ENCODE measurements at regions not wholly inside any gene's neighbourhood (a gene's known extent, or its start where the extent isn't known, plus 50 kb on each side); places are given as distances from the start of the nearest gene placed in this dataset.

DNA sequence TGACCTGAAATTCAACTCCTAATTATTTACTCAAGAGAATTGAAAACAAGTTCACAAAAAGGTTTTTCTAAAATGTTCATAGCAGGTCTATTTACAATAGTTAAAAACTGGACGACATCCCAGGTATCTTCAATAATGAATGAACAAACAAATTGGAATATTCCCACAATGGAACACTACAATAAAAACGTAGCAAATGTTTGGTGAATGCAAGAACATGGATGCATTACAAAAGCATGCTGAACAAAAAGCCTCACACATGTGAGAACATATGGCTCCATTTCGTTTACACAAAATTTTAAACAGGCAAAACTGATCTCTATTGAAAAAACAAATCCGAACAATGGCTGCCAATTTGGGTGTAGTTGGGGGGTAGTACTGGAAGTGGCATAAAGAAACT, 669.9 kb downstream of the MTRR start:
- H3K27ac ChIP-seq (ENCODE audit: low read length) = no peak overlapping the region
- no peaks in the 10 kb centered on the region for H3K36me3 ChIP-seq (ENCODE audit: insufficient read depth, low read length)
- no peaks in the 10 kb centered on the region for H4K20me1 ChIP-seq (ENCODE audit: insufficient read depth)
- no peak for TF ChIP-seq POLR2AphosphoS5 (IDR thresholded peaks at IDR 0.05)
- H3K4me3 ChIP-seq (ENCODE audit: low read length) = no peak overlapping the region
- H3K9me2 ChIP-seq (ENCODE audit: insufficient read depth, low read length) = no peaks in the 10 kb centered on the region
- H2AFZ ChIP-seq (ENCODE audit: low read depth, low read length) = no peak overlapping the region
- H3K9me3 ChIP-seq (ENCODE audit: low read length) = no peaks in the 10 kb centered on the region
- no peaks in the 10 kb centered on the region for H3K27me3 ChIP-seq (ENCODE audit: insufficient read depth, low read depth, low read length)
- H3F3A ChIP-seq (ENCODE audit: insufficient read depth, low read length, poor library complexity, severe bottlenecking) = no peaks in the 10 kb centered on the region
- H3K4me2 ChIP-seq (ENCODE audit: low read length) = no peak overlapping the region
- H3K9ac ChIP-seq (ENCODE audit: low read length) = no peak overlapping the region
- H3K79me2 ChIP-seq (replicated peaks; ENCODE audit: insufficient read depth, low read length) = no peaks in the 10 kb centered on the region

DNA sequence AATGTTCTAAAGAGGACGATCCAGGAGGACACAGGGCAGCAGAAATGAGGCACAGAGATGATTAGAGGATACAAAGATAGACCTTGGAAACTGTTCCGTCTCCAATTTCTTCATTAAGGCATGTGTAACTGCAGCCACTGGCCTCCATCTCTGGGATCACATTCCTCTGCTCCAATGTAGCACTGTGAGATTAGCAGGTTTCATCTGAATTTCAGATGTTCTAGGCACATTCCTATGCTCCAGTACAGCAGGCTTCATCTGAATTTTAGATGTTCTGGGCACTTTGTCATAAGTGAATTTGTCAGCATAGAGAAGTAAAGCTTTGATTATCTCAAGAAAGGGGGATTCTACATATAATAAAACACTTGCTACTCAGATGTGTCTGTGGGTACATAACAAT, 671.4 kb downstream of the MTRR start:
- Histone ChIP-seq H3K79me2 (replicated peaks; ENCODE audit: insufficient read depth, low read length) (no peaks in the 10 kb centered on the region), H2AFZ (ENCODE audit: low read depth, low read length) (no peak overlapping the region), H3F3A (ENCODE audit: insufficient read depth, low read length, poor library complexity, severe bottlenecking) (no peaks in the 10 kb centered on the region), H3K27ac (ENCODE audit: low read length) (no peak overlapping the region), H3K27me3 (ENCODE audit: insufficient read depth, low read depth, low read length) (no peaks in the 10 kb centered on the region), H3K9ac (ENCODE audit: low read length) (no peak overlapping the region), H3K4me3 (ENCODE audit: low read length) (no peak overlapping the region), H3K36me3 (ENCODE audit: insufficient read depth, low read length) (no peaks in the 10 kb centered on the region), H3K4me2 (ENCODE audit: low read length) (no peak overlapping the region), H4K20me1 (ENCODE audit: insufficient read depth) (no peaks in the 10 kb centered on the region), H3K9me2 (ENCODE audit: insufficient read depth, low read length) (no peaks in the 10 kb centered on the region), H3K9me3 (ENCODE audit: low read length) (no peaks in the 10 kb centered on the region)
- TF ChIP-seq TAF1 (IDR thresholded peaks at IDR 0.05; ENCODE audit: low read depth) = no peak
- TF ChIP-seq, protein P1, sequence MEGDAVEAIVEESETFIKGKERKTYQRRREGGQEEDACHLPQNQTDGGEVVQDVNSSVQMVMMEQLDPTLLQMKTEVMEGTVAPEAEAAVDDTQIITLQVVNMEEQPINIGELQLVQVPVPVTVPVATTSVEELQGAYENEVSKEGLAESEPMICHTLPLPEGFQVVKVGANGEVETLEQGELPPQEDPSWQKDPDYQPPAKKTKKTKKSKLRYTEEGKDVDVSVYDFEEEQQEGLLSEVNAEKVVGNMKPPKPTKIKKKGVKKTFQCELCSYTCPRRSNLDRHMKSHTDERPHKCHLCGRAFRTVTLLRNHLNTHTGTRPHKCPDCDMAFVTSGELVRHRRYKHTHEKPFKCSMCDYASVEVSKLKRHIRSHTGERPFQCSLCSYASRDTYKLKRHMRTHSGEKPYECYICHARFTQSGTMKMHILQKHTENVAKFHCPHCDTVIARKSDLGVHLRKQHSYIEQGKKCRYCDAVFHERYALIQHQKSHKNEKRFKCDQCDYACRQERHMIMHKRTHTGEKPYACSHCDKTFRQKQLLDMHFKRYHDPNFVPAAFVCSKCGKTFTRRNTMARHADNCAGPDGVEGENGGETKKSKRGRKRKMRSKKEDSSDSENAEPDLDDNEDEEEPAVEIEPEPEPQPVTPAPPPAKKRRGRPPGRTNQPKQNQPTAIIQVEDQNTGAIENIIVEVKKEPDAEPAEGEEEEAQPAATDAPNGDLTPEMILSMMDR (IDR thresholded peaks at IDR 0.05; ENCODE audit: poor library complexity, severe bottlenecking) = no peak
- TF ChIP-seq, protein P2, sequence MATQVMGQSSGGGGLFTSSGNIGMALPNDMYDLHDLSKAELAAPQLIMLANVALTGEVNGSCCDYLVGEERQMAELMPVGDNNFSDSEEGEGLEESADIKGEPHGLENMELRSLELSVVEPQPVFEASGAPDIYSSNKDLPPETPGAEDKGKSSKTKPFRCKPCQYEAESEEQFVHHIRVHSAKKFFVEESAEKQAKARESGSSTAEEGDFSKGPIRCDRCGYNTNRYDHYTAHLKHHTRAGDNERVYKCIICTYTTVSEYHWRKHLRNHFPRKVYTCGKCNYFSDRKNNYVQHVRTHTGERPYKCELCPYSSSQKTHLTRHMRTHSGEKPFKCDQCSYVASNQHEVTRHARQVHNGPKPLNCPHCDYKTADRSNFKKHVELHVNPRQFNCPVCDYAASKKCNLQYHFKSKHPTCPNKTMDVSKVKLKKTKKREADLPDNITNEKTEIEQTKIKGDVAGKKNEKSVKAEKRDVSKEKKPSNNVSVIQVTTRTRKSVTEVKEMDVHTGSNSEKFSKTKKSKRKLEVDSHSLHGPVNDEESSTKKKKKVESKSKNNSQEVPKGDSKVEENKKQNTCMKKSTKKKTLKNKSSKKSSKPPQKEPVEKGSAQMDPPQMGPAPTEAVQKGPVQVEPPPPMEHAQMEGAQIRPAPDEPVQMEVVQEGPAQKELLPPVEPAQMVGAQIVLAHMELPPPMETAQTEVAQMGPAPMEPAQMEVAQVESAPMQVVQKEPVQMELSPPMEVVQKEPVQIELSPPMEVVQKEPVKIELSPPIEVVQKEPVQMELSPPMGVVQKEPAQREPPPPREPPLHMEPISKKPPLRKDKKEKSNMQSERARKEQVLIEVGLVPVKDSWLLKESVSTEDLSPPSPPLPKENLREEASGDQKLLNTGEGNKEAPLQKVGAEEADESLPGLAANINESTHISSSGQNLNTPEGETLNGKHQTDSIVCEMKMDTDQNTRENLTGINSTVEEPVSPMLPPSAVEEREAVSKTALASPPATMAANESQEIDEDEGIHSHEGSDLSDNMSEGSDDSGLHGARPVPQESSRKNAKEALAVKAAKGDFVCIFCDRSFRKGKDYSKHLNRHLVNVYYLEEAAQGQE (IDR thresholded peaks at IDR 0.05; ENCODE audit: borderline replicate concordance) = no peak
- TF ChIP-seq EZH2 (IDR thresholded peaks at IDR 0.05; ENCODE audit: borderline replicate concordance, insufficient read depth, low read length, poor library complexity, severe bottlenecking) = no peak
- TF ChIP-seq MXI1 (conservative IDR thresholded peaks at IDR 0.05; ENCODE audit: poor library complexity, severe bottlenecking) = no peak
- no peak for TF ChIP-seq RAD21 (conservative IDR thresholded peaks at IDR 0.05)
- TF ChIP-seq EP300 (conservative IDR thresholded peaks at IDR 0.05; ENCODE audit: poor library complexity, severe bottlenecking) = no peak
- no peak for TF ChIP-seq POLR2AphosphoS5 (IDR thresholded peaks at IDR 0.05)

DNA sequence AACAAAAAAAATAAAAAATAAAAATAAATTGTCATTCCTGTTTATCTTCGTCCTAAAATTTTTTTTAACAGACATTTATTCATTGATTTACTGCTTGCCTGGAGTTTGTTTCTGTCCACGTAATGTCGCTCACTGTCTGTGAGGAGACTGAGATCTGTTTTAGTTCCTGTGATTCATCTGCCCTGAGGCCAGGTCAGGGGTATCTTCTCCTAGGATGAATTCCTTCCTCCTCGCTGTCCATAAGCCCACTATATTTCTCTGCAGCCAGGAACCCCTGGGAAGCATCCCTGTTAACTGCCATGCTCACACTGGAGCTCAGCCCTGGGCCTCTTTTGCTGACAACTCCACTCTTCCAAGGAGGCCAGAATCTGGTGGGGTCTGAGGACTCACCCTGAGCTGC, 682.0 kb downstream of the MTRR start:
- Histone ChIP-seq H3K27ac (ENCODE audit: low read length) (no peak overlapping the region), H3K79me2 (replicated peaks; ENCODE audit: insufficient read depth, low read length) (no peaks in the 10 kb centered on the region), H2AFZ (ENCODE audit: low read depth, low read length) (no peak overlapping the region), H3K36me3 (ENCODE audit: insufficient read depth, low read length) (no peaks in the 10 kb centered on the region), H3K27me3 (ENCODE audit: insufficient read depth, low read depth, low read length) (no peaks in the 10 kb centered on the region), H3K9me3 (ENCODE audit: low read length) (no peaks in the 10 kb centered on the region), H3K9me2 (ENCODE audit: insufficient read depth, low read length) (no peaks in the 10 kb centered on the region), H4K20me1 (ENCODE audit: insufficient read depth) (no peaks in the 10 kb centered on the region), H3K4me3 (ENCODE audit: low read length) (no peak overlapping the region), H3F3A (ENCODE audit: insufficient read depth, low read length, poor library complexity, severe bottlenecking) (no peaks in the 10 kb centered on the region), H3K9ac (ENCODE audit: low read length) (no peak overlapping the region), H3K4me2 (ENCODE audit: low read length) (no peak overlapping the region)
- TF ChIP-seq TAF1 (IDR thresholded peaks at IDR 0.05; ENCODE audit: low read depth) (no peak), SMC3 (conservative IDR thresholded peaks at IDR 0.05; ENCODE audit: poor library complexity) (no peak), POLR2AphosphoS5 (IDR thresholded peaks at IDR 0.05) (no peak), MXI1 (conservative IDR thresholded peaks at IDR 0.05; ENCODE audit: poor library complexity, severe bottlenecking) (no peak), RAD21 (conservative IDR thresholded peaks at IDR 0.05) (no peak), EP300 (conservative IDR thresholded peaks at IDR 0.05; ENCODE audit: poor library complexity, severe bottlenecking) (no peak), EZH2 (IDR thresholded peaks at IDR 0.05; ENCODE audit: borderline replicate concordance, insufficient read depth, low read length, poor library complexity, severe bottlenecking) (no peak)
- TF ChIP-seq, protein P1 (IDR thresholded peaks at IDR 0.05; ENCODE audit: poor library complexity, severe bottlenecking) = no peak
- TF ChIP-seq, protein P2 (IDR thresholded peaks at IDR 0.05; ENCODE audit: borderline replicate concordance) = no peak

Measured in neural cell (in vitro differentiated cells).